K562 (cell line): ENCODE measurements at regions not wholly inside any gene's neighbourhood (a gene's known extent, or its start where the extent isn't known, plus 50 kb on each side); places are given as distances from the start of the nearest gene placed in this dataset.

Experiments used
- ATAC-seq: fragments of 200-7000 bp; cut with Tn5 transposase; 3 replicates; pipeline ENCODE4 v1.9.1; 2020; ENCODE audit warnings: moderate library complexity
- BruUV-seq: library from RNA; stranded (reverse); fragments of 400-500 nt; replicated peaks from 2 replicates; lab custom pipeline; 2021; lab: Mats Ljungman, UMichigan
- CTCF ChIA-PET: fragments of 300-600 bp; formaldehyde crosslinking; extraction: SDS; loops from one replicate; lab custom pipeline; 2021; ENCODE audit warnings: low intra/inter-chr PET ratio; lab: Yijun Ruan, JAX
- POLR2A ChIA-PET: fragments of 300-600, 350-650 bp; sonication (Branson Sonifier 250); formaldehyde crosslinking; extraction: SDS; loops from one replicate; lab custom pipeline; 2021; ENCODE audit warnings: antibody characterized with exemption, inconsistent platforms; lab: Yijun Ruan, JAX
- DNase-seq, 4 experiments: peaks; one replicate each; pipeline versions ENCODE4 v3.0.0 to v3.0.0-alpha.2; 2011 to 2018; ENCODE audit warnings: low spot score in 3 of 4, mixed read lengths in 3 of 4; ENCODE audit errors: extremely low read depth in 1 of 4
- FAIRE-seq: peaks from 2 replicates; lab custom pipeline; 2011; peaks lifted over from hg19 to GRCh38; lab: Jason Lieb, UNC
- H2AFZ ChIP-seq: 2 replicates; pipeline ENCODE4 v1.6.0; 2011; ENCODE audit warnings: low read depth, low read length, control low read depth, inconsistent platforms
- H3K27ac ChIP-seq: fragments of 200-600 bp; 3 replicates; pipeline ENCODE4 v1.8.0; 2011; ENCODE audit warnings: low read depth, mild to moderate bottlenecking, control low read depth, inconsistent platforms, low read length, moderate library complexity, mixed read lengths; ENCODE audit errors: extremely low read depth
- H3K27me3 ChIP-seq, 2 experiments: fragments of 300-600 bp in 1 of 2; 2 replicates in 1 of 2; 3 replicates in 1 of 2; pipeline versions ENCODE4 v1.6.0 to v1.8.0; 2011; ENCODE audit warnings: inconsistent platforms in 2 of 2, low read length in 2 of 2, mild to moderate bottlenecking in 1 of 2, mixed read lengths in 1 of 2, moderate library complexity in 1 of 2; ENCODE audit not compliant: control insufficient read depth in 2 of 2, insufficient read depth in 2 of 2
- H3K36me3 ChIP-seq: fragments of 300-600 bp; 3 replicates; pipeline ENCODE4 v1.8.0; 2011; ENCODE audit warnings: mild to moderate bottlenecking, low read length, inconsistent platforms; ENCODE audit not compliant: control insufficient read depth, insufficient read depth
- H3K4me1 ChIP-seq, 2 experiments: fragments of 200-600 bp in 1 of 2; replicated peaks in 1 of 2; 2 replicates in 1 of 2; 3 replicates in 1 of 2; pipeline versions ENCODE4 v1.5.1 to v1.8.0; 2011; ENCODE audit warnings: inconsistent platforms in 2 of 2, low read length in 2 of 2, mild to moderate bottlenecking in 1 of 2, mixed read lengths in 1 of 2, moderate library complexity in 1 of 2; ENCODE audit not compliant: control insufficient read depth in 2 of 2, insufficient read depth in 2 of 2
- H3K4me2 ChIP-seq: 2 replicates; pipeline ENCODE4 v1.6.1; 2011; ENCODE audit warnings: low read length, control low read depth, inconsistent platforms, mixed read lengths; ENCODE audit not compliant: insufficient read depth
- H3K4me3 ChIP-seq: fragments of 200-600 bp; sonication (generic), shearing (Covaris generic); 2 replicates; pipeline ENCODE4 v1.5.1; 2016; ENCODE audit warnings: control low read depth, inconsistent platforms
- H3K79me2 ChIP-seq: fragments of 200-600 bp; 3 replicates; pipeline ENCODE4 v1.8.0; 2011; ENCODE audit warnings: low read length, inconsistent platforms; ENCODE audit not compliant: control insufficient read depth, insufficient read depth
- H3K9ac ChIP-seq, 2 experiments: 2 replicates each; pipeline versions ENCODE4 v1.6.0 to v1.6.1; 2011; ENCODE audit warnings: low read depth in 2 of 2, low read length in 2 of 2, control low read depth in 1 of 2, inconsistent platforms in 1 of 2, mild to moderate bottlenecking in 1 of 2, mixed read lengths in 1 of 2; ENCODE audit not compliant: insufficient read depth in 1 of 2
- H3K9me1 ChIP-seq: one replicate; pipeline ENCODE4 v1.6.0; 2011; ENCODE audit warnings: inconsistent platforms, mild to moderate bottlenecking, low read length, moderate library complexity; ENCODE audit not compliant: control insufficient read depth, insufficient read depth
- H3K9me3 ChIP-seq: replicated peaks from 2 replicates; pipeline ENCODE4 v1.5.1; 2011; ENCODE audit warnings: low read depth, low read length, inconsistent platforms; ENCODE audit not compliant: control insufficient read depth, insufficient read depth
- H4K20me1 ChIP-seq: replicated peaks from 2 replicates; pipeline ENCODE4 v1.6.1; 2011; ENCODE audit warnings: low read length, inconsistent platforms, mixed read lengths; ENCODE audit not compliant: control insufficient read depth, insufficient read depth
- CEBPB ChIP-seq: fragments of 450-650 bp; IDR thresholded peaks from 2 replicates; pipeline ENCODE4 v1.6.1; 2016; ENCODE audit warnings: missing genetic modification characterization, missing compliant biosample characterization
- CEBPG ChIP-seq, 3 experiments: fragments of 200-800 bp in 1 of 3; sonication (Bioruptor generic) in 1 of 3; sonication (generic) in 1 of 3; formaldehyde crosslinking in 1 of 3; IDR thresholded peaks in 2 of 3; conservative IDR thresholded peaks in 1 of 3; 2 replicates each; pipeline versions ENCODE4 v1.6.1 to v1.8.0; 2016 to 2022; ENCODE audit warnings: missing compliant biosample characterization in 2 of 3, missing genetic modification characterization in 2 of 3, mild to moderate bottlenecking in 1 of 3, missing genetic modification reagents in 1 of 3
- CHD2 ChIP-seq: IDR thresholded peaks from 2 replicates; pipeline ENCODE4 v1.6.1; 2011; ENCODE audit warnings: low read depth, low read length
- CREB1 ChIP-seq, 2 experiments: sonication (generic) in 1 of 2; formaldehyde crosslinking in 1 of 2; IDR thresholded peaks; 2 replicates each; pipeline versions ENCODE4 v1.6.1 to v1.8.0; 2012 to 2022; ENCODE audit warnings: inconsistent platforms in 1 of 2, mild to moderate bottlenecking in 1 of 2, missing genetic modification reagents in 1 of 2, moderate library complexity in 1 of 2
- DIDO1 ChIP-seq: fragments of 450-650 bp; IDR thresholded peaks from 2 replicates; pipeline ENCODE4 v1.6.1; 2016; ENCODE audit warnings: low read depth, missing biosample characterization, missing genetic modification characterization
- EZH2 ChIP-seq: IDR thresholded peaks from 2 replicates; pipeline ENCODE4 v1.6.1; 2012; ENCODE audit warnings: low read depth, mild to moderate bottlenecking, inconsistent platforms, low read length, borderline replicate concordance
- HDAC8 ChIP-seq: fragments of 450-650 bp; IDR thresholded peaks from 2 replicates; pipeline ENCODE4 v1.6.1; 2016; ENCODE audit warnings: mild to moderate bottlenecking, missing genetic modification characterization, moderate library complexity, missing compliant biosample characterization
- IRF1 ChIP-seq: sonication (generic); formaldehyde crosslinking; IDR thresholded peaks from 2 replicates; pipeline ENCODE4 v1.8.0; 2022; ENCODE audit warnings: missing genetic modification reagents, mild to moderate bottlenecking, borderline replicate concordance
- MAX ChIP-seq: sonication (generic); formaldehyde crosslinking; IDR thresholded peaks from 2 replicates; pipeline ENCODE4 v1.9.0; 2022; ENCODE audit warnings: mild to moderate bottlenecking, missing genetic modification reagents
- NELFE ChIP-seq: IDR thresholded peaks from 2 replicates; pipeline ENCODE4 v1.6.1; 2011; ENCODE audit warnings: mild to moderate bottlenecking; ENCODE audit not compliant: insufficient read depth, insufficient read length
- OTX1 ChIP-seq: fragments of 450-650 bp; formaldehyde crosslinking; IDR thresholded peaks from 2 replicates; pipeline ENCODE4 v1.4.0; 2022; ENCODE audit warnings: mild to moderate bottlenecking
- SNIP1 ChIP-seq: fragments of 450-650 bp; IDR thresholded peaks from 2 replicates; pipeline ENCODE4 v1.7.1; 2017; ENCODE audit warnings: low read depth, mild to moderate bottlenecking
- TEAD4 ChIP-seq, 2 experiments: sonication (generic) in 1 of 2; formaldehyde crosslinking in 1 of 2; IDR thresholded peaks; 2 replicates each; pipeline versions ENCODE4 v1.6.1 to v1.8.0; 2012 to 2022; ENCODE audit warnings: borderline replicate concordance in 1 of 2, inconsistent platforms in 1 of 2, low read length in 1 of 2, mild to moderate bottlenecking in 1 of 2, missing genetic modification reagents in 1 of 2
- TGIF2 ChIP-seq: sonication (generic); formaldehyde crosslinking; IDR thresholded peaks from 2 replicates; pipeline ENCODE4 v1.8.1; 2022; ENCODE audit warnings: mild to moderate bottlenecking, missing genetic modification reagents, moderate library complexity
- WGBS: fragments of 100-300 bp; shearing (Covaris generic); methylation state at CpG from one replicate; pipeline ENCODE4 v1.1.6; 2016; ENCODE audit warnings: low coverage, mixed read lengths; ENCODE audit not compliant: insufficient coverage; ENCODE audit errors: missing lambda C conversion rate; 5-methylcytosine and 5-hydroxymethylcytosine counted together
- in situ Hi-C: fragments of 300-500 bp; cut with MboI; formaldehyde crosslinking; loops from 4 replicates; pipeline ENCODE4 v1.15.0; 2018; ENCODE audit warnings: inconsistent platforms, mixed read lengths
- intact Hi-C: fragments of 100-400 bp; cut with micrococcal nuclease; formaldehyde crosslinking; loops from 2 replicates; pipeline ENCODE4 v1.14.2; 2022
- TF ChIP-seq, protein P1 (sequence below), 2 experiments: fragments of 450-650 bp; conservative IDR thresholded peaks; 2 replicates each; pipeline ENCODE4 v1.6.1; 2017; ENCODE audit warnings: mild to moderate bottlenecking in 2 of 2, moderate library complexity in 2 of 2
- TF ChIP-seq, protein P2 (sequence below): IDR thresholded peaks from 2 replicates; pipeline ENCODE4 v1.6.1; 2016; ENCODE audit warnings: missing genetic modification characterization, missing compliant biosample characterization
- TF ChIP-seq, protein P3 (sequence below): sonication (generic); IDR thresholded peaks from 2 replicates; pipeline ENCODE4 v1.6.1; 2016

GRCh38 chr7:19060761-19061259, 56.6 kb downstream of the TWIST1 start:
- WGBS = 5% methylated on average over 4 of the region's 4 CpGs
- Histone ChIP-seq H3K27me3 (no peaks in the 10 kb centered on the region), H2AFZ (no peak overlapping the region), H3K4me1 (no peaks in the 10 kb centered on the region), H3K27ac (no peak overlapping the region), H3K9me1 (no peaks in the 10 kb centered on the region), H3K4me3 (no peak overlapping the region), H3K36me3 (no peaks in the 10 kb centered on the region), H3K79me2 (no peaks in the 10 kb centered on the region), H3K9me3 (no peaks in the 10 kb centered on the region), H4K20me1 (no peaks in the 10 kb centered on the region), H3K4me2 (no peak overlapping the region), H3K9ac (no peak overlapping the region)
- CTCF ChIA-PET = interaction anchor here (0.6 kb wide), 1 partner anchor 44 kb away, joined by 5 read pairs; no protein-coding TSS in a partner anchor
- intact Hi-C loops = no loop called here
- no peak for FAIRE-seq
- DNase-seq = no peak
- POLR2A ChIA-PET = interaction anchor here (0.6 kb wide), 1 partner anchor 18 kb away, joined by 3 read pairs; no protein-coding TSS in a partner anchor
- TF ChIP-seq OTX1 (CRISPR knock-in tag) (no peak), CEBPB (tag) (peak; percentile 33), CREB1 (IDR thresholded peaks at IDR 0.05) (no peak), CREB1 (CRISPR knock-in tag; IDR thresholded peaks at IDR 0.05) (no peak), TEAD4 (IDR thresholded peaks at IDR 0.05; ENCODE audit: low read length) (no peak), TEAD4 (CRISPR knock-in tag; IDR thresholded peaks at IDR 0.05; ENCODE audit: borderline replicate concordance) (no peak), CEBPG (CRISPR knock-in tag; IDR thresholded peaks at IDR 0.05) (no peak), CEBPG (tag; conservative IDR thresholded peaks at IDR 0.05 in 1 of 2, IDR thresholded peaks at IDR 0.05 in 1 of 2) (peak in 1 of 2 experiments; percentile 51; a peak in 1 of 4 replicates), MAX (CRISPR knock-in tag) (no peak), CHD2 (no peak), DIDO1 (tag) (no peak), SNIP1 (no peak), TGIF2 (no peak), NELFE (no peak), HDAC8 (no peak), IRF1 (CRISPR knock-in tag) (no peak), EZH2 (no peak)
- TF ChIP-seq, protein P1, sequence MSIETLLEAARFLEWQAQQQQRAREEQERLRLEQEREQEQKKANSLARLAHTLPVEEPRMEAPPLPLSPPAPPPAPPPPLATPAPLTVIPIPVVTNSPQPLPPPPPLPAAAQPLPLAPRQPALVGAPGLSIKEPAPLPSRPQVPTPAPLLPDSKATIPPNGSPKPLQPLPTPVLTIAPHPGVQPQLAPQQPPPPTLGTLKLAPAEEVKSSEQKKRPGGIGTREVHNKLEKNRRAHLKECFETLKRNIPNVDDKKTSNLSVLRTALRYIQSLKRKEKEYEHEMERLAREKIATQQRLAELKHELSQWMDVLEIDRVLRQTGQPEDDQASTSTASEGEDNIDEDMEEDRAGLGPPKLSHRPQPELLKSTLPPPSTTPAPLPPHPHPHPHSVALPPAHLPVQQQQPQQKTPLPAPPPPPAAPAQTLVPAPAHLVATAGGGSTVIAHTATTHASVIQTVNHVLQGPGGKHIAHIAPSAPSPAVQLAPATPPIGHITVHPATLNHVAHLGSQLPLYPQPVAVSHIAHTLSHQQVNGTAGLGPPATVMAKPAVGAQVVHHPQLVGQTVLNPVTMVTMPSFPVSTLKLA (conservative IDR thresholded peaks at IDR 0.05) = no peak
- TF ChIP-seq, protein P2, sequence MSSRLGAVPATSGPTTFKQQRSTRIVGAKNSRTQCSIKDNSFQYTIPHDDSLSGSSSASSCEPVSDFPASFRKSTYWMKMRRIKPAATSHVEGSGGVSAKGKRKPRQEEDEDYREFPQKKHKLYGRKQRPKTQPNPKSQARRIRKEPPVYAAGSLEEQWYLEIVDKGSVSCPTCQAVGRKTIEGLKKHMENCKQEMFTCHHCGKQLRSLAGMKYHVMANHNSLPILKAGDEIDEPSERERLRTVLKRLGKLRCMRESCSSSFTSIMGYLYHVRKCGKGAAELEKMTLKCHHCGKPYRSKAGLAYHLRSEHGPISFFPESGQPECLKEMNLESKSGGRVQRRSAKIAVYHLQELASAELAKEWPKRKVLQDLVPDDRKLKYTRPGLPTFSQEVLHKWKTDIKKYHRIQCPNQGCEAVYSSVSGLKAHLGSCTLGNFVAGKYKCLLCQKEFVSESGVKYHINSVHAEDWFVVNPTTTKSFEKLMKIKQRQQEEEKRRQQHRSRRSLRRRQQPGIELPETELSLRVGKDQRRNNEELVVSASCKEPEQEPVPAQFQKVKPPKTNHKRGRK (tag) = no peak
- TF ChIP-seq, protein P3, sequence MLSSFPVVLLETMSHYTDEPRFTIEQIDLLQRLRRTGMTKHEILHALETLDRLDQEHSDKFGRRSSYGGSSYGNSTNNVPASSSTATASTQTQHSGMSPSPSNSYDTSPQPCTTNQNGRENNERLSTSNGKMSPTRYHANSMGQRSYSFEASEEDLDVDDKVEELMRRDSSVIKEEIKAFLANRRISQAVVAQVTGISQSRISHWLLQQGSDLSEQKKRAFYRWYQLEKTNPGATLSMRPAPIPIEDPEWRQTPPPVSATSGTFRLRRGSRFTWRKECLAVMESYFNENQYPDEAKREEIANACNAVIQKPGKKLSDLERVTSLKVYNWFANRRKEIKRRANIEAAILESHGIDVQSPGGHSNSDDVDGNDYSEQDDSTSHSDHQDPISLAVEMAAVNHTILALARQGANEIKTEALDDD = no peak
- no TSS peak for BruUV-seq
- in situ Hi-C loops = no loop called here
- no peak for ATAC-seq
